ENCODE measurements at regions not wholly inside any gene's neighbourhood (a gene's known extent, or its start where the extent isn't known, plus 50 kb on each side); places are given as distances from the start of the nearest gene placed in this dataset.

DNA sequence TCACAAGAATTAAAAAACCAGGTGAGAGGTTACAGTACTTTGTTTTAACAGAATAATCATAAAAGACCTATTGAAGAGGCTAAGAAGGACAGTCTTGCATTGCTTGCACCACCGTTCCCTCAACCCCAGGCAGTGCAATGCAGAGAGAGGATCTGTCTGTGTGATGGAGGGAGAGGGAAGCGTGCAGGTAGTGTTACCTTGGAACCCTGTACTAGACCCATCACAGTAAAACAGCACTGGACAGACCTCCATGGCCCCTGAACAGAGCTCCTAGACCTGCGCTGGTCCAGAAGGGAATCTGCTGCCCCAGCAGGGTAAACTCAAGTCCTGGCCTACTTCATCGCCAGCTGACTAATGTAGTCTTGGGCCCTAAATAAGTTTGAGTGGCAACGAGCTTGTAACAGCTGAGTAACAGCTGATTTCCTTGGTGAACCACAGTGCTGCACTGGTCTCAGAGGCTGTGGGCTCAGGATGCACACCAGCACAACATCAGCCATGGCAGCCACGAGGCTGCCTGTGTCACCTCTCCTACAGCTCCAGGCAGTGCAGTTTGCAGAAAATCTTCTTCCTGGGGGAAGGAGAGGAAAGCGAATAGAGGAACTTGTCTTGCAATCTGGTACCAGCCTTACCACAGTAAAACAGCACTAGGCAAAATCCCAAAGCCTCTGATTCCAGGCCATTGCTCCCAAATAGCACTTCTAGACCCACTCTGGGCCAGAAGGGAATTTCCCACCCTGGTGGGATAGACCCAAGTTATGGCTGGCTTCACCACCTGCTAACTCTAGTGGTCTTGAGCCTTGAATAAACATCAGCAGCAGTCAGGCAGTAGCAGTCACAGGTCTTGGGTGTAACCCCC, 417.2 kb downstream of the CDH7 start:
- no peak for DNase-seq (ENCODE audit: missing footprints)
- no peak for ATAC-seq
- intact Hi-C loops (cut with DNase I), result no loop called here

DNA sequence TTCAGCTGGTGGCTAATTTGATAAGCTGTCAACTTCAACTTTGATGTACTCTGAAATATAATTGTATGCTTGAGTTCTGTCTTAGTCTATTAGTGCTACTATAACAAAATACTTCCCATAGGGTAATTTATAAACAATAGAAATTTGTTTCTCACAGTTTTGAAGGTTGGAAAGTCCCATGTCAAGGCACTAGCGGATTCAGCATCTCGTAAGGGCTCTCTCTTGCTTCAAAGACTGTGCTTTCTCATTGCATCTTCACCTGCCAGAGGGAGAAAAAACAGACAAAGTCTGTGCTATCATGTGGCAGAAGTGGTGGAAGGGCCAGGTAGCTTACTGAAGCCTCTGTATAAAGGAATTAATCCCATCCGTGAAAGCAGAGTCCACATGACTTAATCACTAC, 409.2 kb downstream of the CDH7 start:
- no peak for ATAC-seq
- intact Hi-C loops (cut with DNase I), result no loop called here
- DNase-seq (ENCODE audit: missing footprints), result no peak

DNA sequence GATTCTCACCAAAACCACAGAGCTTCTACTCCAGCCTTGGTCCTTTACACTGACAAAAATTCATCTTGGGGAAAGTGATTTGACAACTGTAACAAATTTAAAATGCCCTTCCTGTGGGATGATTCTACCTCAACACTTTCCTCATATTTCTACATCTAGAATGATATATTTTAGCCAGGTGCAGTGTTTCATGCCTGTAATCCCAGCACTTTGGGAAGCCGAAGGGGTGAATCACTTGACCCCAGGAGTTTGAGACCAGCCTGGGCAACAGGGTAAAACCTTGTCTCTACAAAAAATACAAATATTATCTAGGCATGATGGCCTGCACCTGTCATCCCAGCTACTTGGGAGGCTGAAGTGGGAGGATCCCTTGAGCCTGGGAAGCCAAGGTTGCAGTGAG, 408.6 kb downstream of the CDH7 start:
- intact Hi-C loops (cut with DNase I), result no loop called here
- DNase-seq (ENCODE audit: missing footprints) (no peak), ATAC-seq (no peak)

DNA sequence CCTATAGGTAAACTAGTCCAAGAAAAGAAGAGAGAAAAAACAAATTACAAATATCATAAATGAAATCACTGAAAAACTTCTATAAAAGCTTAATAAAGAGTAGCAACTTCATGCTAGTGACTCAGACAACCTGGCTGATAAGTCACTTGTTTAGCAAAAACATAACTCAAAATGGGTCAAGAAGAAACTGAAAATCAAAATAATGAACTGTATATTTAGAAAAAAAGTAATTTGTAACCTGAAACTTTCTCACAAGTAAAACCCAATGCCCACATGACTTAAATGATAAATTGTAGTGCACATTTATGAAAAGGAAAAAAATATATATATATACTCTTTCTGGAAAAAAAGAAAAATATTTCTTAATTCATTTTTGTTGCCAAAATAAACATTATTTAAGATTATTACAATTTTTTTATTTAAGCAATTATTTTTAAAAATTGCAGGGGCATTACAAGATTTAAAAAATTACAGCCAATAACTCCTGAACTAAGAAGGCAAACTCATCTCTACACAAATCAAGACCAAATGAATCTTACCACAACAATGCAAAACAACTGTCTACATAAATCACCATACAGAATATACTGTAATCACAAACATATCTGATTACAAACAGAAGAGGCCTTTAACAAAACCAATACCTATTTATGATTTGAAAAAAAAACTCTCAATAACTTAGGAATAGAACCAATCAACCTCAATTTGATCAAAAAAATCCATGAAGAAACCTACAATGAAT, 406.3 kb downstream of the CDH7 start:
- intact Hi-C loops (cut with DNase I), result no loop called here
- DNase-seq (ENCODE audit: missing footprints) (no peak), ATAC-seq (no peak)

GRCh38 chr18:66150650-66151049, 399.8 kb downstream of the CDH7 start:
- DNase-seq (ENCODE audit: missing footprints), result no peak
- intact Hi-C loops (cut with DNase I), result no loop called here

DNA sequence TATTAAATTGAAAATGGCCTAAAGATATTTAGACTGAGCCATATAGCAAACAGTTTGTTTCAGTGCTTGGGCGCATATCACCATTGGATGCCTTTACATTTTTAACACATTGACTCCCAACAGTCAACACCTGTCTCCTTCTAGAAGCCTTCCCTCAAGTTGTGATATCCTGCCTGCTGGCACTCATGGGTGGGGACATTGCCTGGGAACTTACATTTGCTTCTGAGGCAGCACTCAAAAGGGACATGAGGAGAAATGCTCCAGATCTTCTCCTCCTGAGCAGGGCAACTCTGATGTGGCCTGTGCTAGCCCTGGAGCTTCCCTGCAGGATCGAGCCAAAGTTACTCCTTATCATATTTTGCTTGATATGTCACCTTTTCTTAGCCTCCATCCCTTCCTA, 392.2 kb downstream of the CDH7 start:
- no peak for ATAC-seq
- no peak for DNase-seq (ENCODE audit: missing footprints)
- intact Hi-C loops (cut with DNase I), result no loop called here

More at GRCh38 chr18:66150650-66151049, 399.8 kb downstream of the CDH7 start:
- ATAC-seq, result no peak

DNA sequence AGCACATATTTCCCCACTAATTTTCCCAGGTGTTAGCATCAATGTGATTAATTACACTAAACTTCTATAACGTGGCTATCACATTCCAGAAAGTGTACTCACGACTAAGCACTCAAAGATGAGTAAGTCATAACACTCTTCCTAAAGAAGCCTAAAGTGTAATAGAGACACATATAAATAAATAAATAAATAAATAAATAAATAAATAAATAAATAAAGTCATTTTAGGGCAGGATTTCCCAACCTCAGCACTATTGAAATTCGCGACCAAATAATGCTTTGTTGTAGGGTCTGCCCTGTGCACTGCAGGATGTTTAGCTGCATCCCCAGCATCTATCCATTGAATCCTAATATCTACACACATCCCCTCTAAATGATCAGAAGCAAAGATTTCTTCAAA, 390.9 kb downstream of the CDH7 start:
- ATAC-seq (no peak), DNase-seq (ENCODE audit: missing footprints) (no peak)
- intact Hi-C loops (cut with DNase I), result no loop called here

DNA sequence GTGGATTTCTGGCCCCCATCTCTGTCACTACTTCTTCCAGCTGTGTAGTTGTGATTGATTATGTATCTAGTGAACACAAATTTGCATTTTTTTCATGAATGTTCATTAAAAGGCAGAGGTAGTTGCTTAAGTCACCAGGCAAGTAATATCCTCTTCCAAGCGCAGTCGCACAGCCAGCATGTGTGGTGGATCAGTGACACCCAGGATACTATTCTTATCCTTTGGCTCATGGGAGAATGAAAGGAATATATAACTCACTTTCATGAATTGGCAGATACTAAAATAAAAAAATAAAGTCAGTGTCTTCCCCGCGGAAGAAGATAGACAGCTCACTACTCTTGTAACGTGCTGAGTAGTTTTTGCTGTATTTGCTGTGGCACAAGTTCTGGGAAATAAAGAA, 387.8 kb downstream of the CDH7 start:
- DNase-seq (ENCODE audit: missing footprints) (no peak), ATAC-seq (no peak)
- intact Hi-C loops (cut with DNase I), result no loop called here

DNA sequence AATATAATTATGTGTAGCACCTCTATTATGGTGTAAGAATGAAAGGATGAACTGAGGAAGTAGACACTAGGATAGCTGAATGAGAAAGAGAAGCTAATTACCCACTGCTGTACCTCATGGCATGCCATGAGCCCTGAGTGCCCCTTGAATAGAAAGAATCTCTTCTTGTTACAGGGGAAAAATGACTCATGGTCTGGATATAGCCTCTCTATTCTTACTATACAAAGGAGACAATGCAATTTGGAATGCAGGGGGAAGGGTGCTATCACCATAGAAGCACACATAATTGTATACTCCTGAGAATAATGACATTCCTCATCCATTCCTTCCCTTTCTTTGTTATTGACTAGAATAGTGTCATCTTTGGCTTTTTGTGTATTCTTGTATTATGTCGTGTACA, 385.2 kb downstream of the CDH7 start:
- intact Hi-C loops (cut with DNase I), result no loop called here
- no peak for DNase-seq (ENCODE audit: missing footprints)
- ATAC-seq, result no peak

DNA sequence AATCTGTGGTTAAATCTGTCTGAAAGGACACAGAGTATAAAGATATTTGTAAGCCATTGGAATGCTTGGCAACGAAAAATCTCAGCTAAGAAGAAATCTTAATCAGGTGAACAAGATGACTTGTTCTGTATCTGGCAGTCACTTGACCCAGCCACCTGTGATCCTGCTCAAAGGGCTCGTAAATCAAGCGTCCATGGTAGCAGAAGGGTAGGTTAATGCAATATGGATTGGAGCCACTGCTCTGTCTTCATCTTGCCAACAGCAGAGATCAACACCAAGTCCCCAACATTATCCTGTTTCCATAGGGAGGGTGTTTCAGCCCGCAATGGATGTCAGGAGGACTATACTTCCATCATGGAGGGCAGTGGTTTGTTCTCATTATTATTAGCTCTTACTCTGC, 378.4 kb downstream of the CDH7 start:
- intact Hi-C loops (cut with DNase I), result loop anchor here (10.0 kb wide), 1 partner anchor 156 kb away; no protein-coding TSS in a partner anchor
- DNase-seq (ENCODE audit: missing footprints) (no peak), ATAC-seq (no peak)

GRCh38 chr18:66126266-66126665, 375.5 kb downstream of the CDH7 start:
- intact Hi-C loops (cut with DNase I), result loop anchor here (10.0 kb wide), 1 partner anchor 159 kb away; no protein-coding TSS in a partner anchor

GRCh38 chr18:66124394-66124793, 373.6 kb downstream of the CDH7 start:
- ATAC-seq (no peak), DNase-seq (ENCODE audit: missing footprints) (no peak)
- intact Hi-C loops (cut with DNase I), result loop anchor here (10.0 kb wide), 1 partner anchor 160 kb away; no protein-coding TSS in a partner anchor

More at GRCh38 chr18:66126266-66126665, 375.5 kb downstream of the CDH7 start:
- ATAC-seq (no peak), DNase-seq (ENCODE audit: missing footprints) (no peak)

GRCh38 chr18:66119347-66119746, 368.5 kb downstream of the CDH7 start:
- DNase-seq (ENCODE audit: missing footprints) (no peak), ATAC-seq (no peak)
- intact Hi-C loops (cut with DNase I), result no loop called here

GRCh38 chr18:66111018-66111417, 360.2 kb downstream of the CDH7 start:
- intact Hi-C loops (cut with DNase I), result no loop called here
- DNase-seq (ENCODE audit: missing footprints), result peak; percentile 57
- ATAC-seq, result no peak

- intact Hi-C loops (cut with DNase I), result no loop called here
Observed at GRCh38 chr18:66110607-66111006, 359.8 kb downstream of the CDH7 start.

GRCh38 chr18:66109981-66110380, 359.2 kb downstream of the CDH7 start:
- intact Hi-C loops (cut with DNase I), result no loop called here
- ATAC-seq, result no peak
- no peak for DNase-seq (ENCODE audit: missing footprints)

More at GRCh38 chr18:66110607-66111006, 359.8 kb downstream of the CDH7 start:
- ATAC-seq (no peak), DNase-seq (ENCODE audit: missing footprints) (no peak)

DNA sequence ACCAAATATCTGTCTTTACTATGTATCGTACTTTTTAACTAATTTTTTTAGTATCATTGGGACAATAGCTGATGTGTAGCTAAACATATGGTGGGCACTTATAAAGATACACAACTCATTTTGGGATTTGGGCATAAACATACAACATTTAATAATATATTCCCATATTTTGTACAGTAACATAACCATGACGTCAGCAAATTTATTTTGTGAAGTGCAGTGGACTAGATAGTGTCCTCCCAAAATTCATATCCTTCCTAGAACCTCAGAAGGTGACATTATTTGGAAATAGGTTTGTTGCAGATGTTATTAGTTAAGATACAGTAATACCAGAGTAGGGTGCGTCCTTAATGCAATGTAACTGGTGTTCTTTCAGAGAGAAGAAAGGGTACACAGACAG, 356.7 kb downstream of the CDH7 start:
- no peak for ATAC-seq
- DNase-seq (ENCODE audit: missing footprints), result no peak
- intact Hi-C loops (cut with DNase I), result no loop called here

DNA sequence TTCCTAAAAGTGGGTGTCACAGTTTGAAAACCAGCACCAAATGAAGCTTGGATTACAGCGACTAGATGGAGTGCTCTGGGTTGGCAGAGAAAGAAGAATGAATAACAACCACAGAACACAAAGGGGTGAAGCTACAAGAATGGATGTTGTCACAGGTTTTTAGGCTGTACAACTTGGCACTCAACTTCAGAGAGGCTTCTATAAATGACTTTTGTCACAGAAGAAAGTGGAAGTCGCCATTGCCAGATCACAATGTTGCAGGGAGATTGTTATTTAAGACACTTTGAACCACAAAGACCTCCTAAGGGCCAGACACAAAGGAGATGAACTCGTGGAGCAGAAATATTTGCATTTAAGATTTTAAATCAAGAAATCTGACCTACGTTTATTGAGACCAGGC, 354.2 kb downstream of the CDH7 start:
- intact Hi-C loops (cut with DNase I), result no loop called here
- ATAC-seq (no peak), DNase-seq (ENCODE audit: missing footprints) (no peak)

DNA sequence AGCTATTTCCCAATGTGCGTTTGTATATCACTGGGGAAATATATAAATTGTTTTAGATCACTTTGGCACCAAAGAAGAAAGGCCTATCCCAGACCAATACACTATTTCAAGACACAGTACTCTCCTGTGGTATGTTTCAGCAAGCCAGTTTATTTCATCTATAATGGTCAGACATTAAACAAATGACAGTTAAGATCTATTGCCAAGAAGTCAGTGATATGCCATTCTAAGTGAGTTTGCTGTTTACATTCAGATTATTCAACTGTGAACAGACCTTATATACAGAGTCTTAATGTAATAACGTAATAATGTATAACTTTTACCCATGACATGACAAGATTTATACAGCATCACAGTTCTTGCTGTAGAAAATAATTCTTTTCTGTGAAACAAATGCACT, 352.7 kb downstream of the CDH7 start:
- intact Hi-C loops (cut with DNase I), result no loop called here
- ATAC-seq (no peak), DNase-seq (ENCODE audit: missing footprints) (no peak)

GRCh38 chr18:66083078-66083477, 332.3 kb downstream of the CDH7 start:
- no peak for ATAC-seq
- intact Hi-C loops (cut with DNase I), result no loop called here
- DNase-seq (ENCODE audit: missing footprints), result no peak

All from Right ventricle myocardium inferior (tissue), 1 donor.